AG04449 (cell line): ENCODE measurements at regions not wholly inside any gene's neighbourhood (a gene's known extent, or its start where the extent isn't known, plus 50 kb on each side); places are given as distances from the start of the nearest gene placed in this dataset.

ENCODE experiments used
- CTCF ChIA-PET: fragments of 350-600 bp; formaldehyde crosslinking; extraction: SDS; loops from one replicate; lab custom pipeline; 2021; ENCODE audit warnings: antibody characterized with exemption; lab: Yijun Ruan, JAX
- POLR2A ChIA-PET: fragments of 400-600, 350-600 bp; formaldehyde crosslinking; extraction: SDS; loops from one replicate; lab custom pipeline; 2020; ENCODE audit warnings: antibody characterized with exemption, inconsistent platforms; lab: Yijun Ruan, JAX
- DNase-seq: peaks from one replicate; pipeline ENCODE4 v3.0.0-alpha.2; 2010; ENCODE audit warnings: low read depth, low spot score
- H3K4me3 ChIP-seq: 2 replicates; pipeline ENCODE4 v1.5.1; 2011; ENCODE audit warnings: low read depth, mild to moderate bottlenecking, control low read depth, low read length
- TF ChIP-seq, protein P1 (sequence below): IDR thresholded peaks from one replicate; pipeline ENCODE4 v1.5.1; 2011; ENCODE audit warnings: mild to moderate bottlenecking, moderate library complexity, low read length, control low read depth, inconsistent platforms; ENCODE audit not compliant: insufficient read depth; ENCODE audit errors: missing control alignments

DNA sequence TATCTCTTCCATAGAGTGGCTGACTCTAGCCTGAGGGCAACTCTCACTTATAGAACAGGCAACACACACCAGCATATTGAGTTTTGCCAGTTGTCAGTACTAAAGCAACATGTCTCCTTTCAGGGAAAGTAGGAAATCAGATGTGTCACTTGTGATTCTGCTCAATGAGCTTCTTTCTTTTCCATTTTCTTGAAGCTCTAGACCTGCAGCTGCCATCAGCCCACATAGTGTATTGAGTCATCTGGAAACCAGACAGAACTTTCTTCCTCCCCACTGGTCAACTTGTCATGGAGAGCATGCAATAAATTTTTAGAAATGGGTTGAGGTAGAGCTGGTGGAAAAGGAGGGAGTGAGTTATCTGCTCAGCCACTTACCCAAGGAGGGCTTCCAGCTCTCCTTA lies 209.0 kb upstream of the PLEKHG7 start:
- CTCF ChIA-PET, result interaction anchor here (0.6 kb wide), 1 partner anchor 9 kb away, joined by 4 read pairs; no protein-coding TSS in a partner anchor
- no peak overlapping the region for H3K4me3 ChIP-seq
- DNase-seq, result no peak
- POLR2A ChIA-PET, result no interaction called here
- TF ChIP-seq, protein P1, sequence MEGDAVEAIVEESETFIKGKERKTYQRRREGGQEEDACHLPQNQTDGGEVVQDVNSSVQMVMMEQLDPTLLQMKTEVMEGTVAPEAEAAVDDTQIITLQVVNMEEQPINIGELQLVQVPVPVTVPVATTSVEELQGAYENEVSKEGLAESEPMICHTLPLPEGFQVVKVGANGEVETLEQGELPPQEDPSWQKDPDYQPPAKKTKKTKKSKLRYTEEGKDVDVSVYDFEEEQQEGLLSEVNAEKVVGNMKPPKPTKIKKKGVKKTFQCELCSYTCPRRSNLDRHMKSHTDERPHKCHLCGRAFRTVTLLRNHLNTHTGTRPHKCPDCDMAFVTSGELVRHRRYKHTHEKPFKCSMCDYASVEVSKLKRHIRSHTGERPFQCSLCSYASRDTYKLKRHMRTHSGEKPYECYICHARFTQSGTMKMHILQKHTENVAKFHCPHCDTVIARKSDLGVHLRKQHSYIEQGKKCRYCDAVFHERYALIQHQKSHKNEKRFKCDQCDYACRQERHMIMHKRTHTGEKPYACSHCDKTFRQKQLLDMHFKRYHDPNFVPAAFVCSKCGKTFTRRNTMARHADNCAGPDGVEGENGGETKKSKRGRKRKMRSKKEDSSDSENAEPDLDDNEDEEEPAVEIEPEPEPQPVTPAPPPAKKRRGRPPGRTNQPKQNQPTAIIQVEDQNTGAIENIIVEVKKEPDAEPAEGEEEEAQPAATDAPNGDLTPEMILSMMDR, result no peak

DNA sequence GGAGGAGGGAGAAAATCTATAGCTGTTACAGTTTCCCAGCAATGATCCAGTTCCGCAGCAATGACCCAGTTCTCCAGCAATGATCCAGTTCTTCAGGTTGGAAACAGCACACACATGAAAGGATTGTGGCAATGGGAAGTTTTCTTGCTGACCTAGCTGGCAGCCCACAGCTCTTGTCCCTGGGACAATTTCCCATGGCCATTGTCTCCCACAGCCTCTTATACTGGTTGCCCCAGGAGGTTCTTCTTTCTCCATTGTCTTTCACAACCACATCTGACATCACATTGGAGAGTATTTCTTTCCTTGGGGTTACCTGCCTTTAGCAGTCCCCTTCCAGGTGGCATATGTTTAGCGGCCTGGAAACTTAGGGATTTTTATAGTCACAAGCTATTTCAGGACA lies 209.8 kb upstream of the PLEKHG7 start:
- H3K4me3 ChIP-seq, result no peak overlapping the region
- ChIA-PET CTCF (no interaction called here), POLR2A (no interaction called here)
- TF ChIP-seq, protein P1, result no peak
- no peak for DNase-seq

DNA sequence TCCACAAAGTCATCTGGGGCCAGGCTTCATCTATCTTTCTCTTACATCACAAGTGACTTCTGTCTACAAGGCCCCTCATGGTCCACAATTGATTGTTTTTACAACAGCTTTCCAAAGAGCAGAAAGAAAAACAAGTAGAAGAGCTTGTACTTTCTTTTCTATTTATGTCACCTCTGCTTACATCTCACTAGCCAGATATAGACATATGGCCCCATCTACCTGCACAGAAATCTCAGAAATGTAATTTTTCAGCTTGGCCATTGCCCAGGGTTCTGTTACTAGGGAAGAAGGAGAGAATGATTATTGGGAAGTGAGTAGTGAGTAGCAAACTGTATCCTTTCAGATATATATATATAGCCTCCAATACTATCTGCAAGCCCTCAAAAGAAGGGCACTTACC lies 210.5 kb upstream of the PLEKHG7 start:
- no peak for DNase-seq
- TF ChIP-seq, protein P1, result no peak
- ChIA-PET CTCF (no interaction called here), POLR2A (no interaction called here)
- no peak overlapping the region for H3K4me3 ChIP-seq

DNA sequence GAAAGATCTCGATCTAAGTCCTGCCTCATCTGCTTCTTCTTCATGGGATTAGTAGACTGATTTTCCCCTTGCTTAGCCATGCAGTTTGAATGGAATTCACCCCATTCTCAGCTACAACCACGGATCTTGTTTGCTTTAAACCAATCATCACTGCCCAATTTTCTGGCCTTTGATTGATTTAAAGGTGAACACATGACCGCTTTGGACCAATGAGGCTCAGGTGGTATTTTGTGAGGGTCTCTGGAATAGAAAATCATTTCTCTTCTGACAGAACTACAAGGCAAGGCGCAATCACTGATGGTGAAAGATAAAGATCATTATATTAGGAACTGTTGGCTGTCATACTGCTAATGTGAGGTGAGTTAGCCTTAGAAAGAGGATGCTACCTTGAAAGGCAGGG lies 213.0 kb upstream of the PLEKHG7 start:
- ChIA-PET POLR2A (no interaction called here), CTCF (no interaction called here)
- DNase-seq, result no peak
- no peak overlapping the region for H3K4me3 ChIP-seq
- TF ChIP-seq, protein P1, result no peak

DNA sequence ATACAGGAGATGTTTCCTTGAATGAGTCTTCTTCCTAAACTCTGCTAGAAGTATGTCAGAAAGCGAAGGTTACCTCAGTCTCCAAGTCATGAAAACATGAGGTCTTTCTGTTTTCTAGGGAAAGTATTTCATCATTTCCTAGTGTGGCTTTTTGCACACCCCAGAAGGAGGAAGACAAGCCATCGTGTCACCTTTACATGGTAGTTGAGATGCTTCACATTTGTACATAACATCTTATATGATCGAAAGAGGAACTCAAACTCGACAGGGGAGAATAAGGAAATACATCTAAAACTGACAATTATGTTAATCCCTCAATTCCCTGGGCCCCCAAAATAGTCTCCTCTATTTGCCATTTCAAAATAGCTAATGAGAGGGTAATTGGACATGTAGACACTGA lies 214.1 kb upstream of the PLEKHG7 start:
- ChIA-PET POLR2A (no interaction called here), CTCF (no interaction called here)
- H3K4me3 ChIP-seq, result no peak overlapping the region
- no peak for DNase-seq
- TF ChIP-seq, protein P1, result no peak

DNA sequence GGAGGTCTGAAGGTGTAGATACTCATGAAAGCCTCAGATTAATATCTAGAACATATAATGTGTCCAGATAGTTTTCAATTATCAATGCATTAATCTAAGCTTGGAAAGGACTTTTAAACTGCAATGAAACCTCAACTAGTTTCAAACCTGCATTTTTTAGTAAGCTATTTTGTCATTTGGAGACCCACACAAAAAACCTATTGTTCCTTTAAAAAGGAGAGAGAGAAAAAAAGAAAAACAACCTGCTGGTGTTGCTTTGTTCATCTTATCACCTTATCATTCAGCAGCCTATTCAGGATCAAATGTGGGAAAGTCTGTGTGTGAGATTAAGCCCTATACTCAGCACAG lies 215.7 kb upstream of the PLEKHG7 start:
- POLR2A ChIA-PET, result no interaction called here
- CTCF ChIA-PET, result no interaction called here
- TF ChIP-seq, protein P1, result no peak

More for the DNA sequence above, 215.7 kb upstream of the PLEKHG7 start:
- no peak for DNase-seq
- H3K4me3 ChIP-seq, result no peak overlapping the region
